HG02885 (cell line): ENCODE measurements at regions not wholly inside any gene's neighbourhood (a gene's known extent, or its start where the extent isn't known, plus 50 kb on each side); places are given as distances from the start of the nearest gene placed in this dataset.

Source experiments
- ATAC-seq: cut with Tn5 transposase; IDR thresholded peaks from one replicate; pipeline ENCODE4 v1.9.1; 2021; ENCODE audit warnings: mild to moderate bottlenecking; ENCODE audit not compliant: unreplicated experiment, poor library complexity

DNA sequence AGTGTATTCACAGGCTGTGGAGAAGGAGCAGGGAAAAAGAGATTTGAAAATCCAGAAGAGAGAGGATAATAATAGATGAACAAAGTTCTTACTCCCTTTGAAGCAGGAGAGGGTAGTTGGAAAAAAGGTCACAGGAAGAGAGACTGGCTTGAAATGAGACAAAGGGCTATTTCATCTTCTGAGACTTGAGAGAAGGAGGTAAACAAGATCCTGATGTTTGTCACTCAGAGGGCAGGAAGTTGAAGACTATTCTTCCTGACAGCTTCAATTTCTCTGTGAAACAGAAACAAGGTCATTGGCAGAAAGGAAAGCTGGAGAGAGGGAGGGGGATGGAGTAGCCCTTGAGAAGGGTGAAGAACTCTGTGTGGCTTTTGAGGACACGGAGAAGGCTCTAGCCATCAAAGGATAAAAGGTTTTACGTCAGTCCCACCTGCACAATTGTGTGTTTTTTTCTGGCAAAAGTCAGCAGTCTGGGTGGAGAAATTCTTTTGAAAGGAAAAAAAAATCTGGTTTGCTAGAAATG, 216.1 kb upstream of the STEAP4 start:
- no peak for ATAC-seq

DNA sequence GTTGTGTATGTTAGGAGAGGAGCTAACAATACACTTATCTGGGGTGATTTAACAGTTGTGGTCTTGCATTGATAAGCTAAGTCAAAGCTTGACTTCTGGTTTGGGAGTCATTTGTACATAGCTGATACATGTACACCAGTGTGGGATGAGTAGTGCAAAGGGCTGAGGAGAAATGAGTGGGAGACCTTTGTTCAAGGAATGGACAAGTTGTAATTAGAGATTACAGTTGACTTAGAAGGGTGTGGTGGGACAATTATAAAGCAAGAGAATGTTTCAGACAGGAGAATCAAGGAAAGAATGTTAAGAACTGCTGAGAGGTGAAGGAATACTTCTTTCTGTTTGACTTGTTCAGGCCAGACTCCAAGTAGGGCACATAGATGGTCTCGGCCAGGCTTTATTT, 209.7 kb upstream of the STEAP4 start:
- ATAC-seq, result no peak

DNA sequence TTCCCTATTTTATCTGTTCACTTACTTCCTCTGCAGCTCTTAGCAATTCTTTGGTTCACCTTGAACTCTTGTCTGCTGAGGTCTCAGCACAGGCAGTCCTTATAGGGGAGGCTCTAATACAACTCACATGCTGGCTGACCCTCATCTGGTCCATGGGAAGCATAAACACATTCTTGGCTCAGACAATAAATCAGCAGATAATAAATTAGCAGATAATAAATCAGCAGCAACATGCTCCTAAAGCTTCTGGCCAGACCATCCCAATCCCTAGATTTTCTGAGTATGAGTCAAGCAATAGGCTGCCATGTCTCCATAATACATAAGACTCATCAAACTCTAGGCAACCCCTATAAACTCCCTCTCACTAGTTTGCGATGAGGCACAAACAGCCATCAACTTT, 208.6 kb upstream of the STEAP4 start:
- ATAC-seq, result no peak

DNA sequence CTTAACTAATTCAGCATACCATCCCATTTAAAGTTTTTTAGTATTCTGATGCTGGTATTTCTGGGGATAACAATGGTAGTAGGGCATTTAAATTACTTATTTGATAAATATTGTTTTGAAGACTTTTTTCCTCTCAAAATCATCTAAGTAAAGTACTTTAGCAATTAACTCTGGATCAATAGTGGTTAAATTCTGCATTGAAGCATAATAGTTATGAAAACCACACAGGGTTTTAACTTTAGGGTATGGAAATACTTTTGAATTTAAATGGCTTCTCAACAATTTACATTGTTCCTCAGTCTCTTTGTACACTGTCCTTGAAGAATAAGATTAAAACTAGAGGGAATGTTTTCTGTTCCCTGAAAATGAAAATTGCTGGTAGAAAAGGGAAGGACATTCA, 202.6 kb upstream of the STEAP4 start:
- ATAC-seq, result no peak

DNA sequence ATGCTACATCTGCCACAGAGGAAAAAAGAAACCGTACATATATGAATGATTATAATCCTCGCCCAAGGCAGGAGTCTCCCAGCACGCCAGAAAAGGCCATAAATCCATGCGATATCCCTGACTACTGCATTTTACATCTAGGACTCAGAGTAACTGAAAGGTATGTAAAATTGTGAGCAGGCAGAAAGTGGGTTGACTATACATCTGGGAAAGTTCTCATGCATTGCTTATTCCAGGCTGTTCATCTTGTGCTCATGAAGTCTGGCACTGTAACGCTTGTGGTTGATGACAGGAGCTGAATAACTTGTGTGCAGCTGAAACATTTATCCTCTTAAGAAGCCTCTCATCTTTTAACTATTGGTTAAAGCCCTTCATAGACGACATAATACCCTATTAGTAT, 193.4 kb upstream of the STEAP4 start:
- ATAC-seq, result no peak

DNA sequence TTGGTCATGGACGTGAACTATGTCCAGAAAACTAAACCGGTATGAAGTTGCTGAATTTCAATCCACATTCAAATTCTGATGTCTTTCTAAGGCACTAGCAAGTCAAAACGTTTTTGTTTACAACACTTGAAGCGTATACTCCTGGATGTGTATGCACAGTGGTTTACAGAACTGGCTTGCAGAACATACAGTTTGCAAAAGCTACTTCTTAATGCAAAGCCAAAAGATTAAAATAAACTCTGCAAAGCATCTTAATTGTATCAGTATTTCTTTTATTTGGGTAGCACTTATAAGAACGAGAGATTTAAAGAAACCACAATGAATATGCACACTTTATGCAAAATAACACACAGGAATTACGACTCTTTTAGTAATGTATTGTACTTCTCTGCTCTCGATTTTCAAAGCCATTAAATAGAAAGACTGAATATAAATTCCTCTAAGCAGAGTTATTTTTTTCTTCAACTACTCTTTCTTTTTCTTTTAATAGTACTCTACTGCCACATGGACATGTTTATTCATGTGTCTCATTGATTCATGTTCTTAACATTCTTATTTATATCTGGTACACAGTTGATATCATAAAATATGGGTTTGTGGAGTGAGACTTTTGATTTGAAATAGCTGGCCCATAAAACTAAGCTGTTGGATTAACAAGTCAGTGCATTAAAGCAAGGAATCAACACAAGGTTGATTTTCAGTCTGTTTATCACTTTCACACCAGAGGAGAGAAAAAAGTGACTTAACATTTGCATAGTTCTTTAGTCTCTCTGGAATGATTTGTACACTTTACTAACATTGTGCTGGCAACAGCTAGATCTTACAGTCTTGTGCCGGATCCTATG, 189.4 kb upstream of the STEAP4 start:
- no peak for ATAC-seq

DNA sequence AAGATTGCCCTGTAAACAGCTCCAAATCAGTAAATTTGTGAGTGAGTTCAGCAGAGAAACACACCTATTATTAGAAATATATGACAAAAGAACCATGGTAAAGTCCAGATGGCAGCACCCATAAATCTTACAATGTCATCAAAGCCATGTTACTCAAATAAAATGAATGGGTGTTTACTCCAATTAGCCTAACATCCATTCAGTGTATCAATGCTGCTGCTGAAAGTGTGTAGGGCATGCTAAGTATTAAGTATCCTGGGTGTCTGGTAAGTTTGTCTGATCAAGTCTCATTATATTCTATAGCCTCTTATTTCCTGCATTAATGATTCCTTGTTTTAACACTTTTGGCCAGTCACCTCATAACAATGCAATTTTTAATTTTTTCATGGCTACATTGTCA, 185.5 kb upstream of the STEAP4 start:
- ATAC-seq, result no peak

DNA sequence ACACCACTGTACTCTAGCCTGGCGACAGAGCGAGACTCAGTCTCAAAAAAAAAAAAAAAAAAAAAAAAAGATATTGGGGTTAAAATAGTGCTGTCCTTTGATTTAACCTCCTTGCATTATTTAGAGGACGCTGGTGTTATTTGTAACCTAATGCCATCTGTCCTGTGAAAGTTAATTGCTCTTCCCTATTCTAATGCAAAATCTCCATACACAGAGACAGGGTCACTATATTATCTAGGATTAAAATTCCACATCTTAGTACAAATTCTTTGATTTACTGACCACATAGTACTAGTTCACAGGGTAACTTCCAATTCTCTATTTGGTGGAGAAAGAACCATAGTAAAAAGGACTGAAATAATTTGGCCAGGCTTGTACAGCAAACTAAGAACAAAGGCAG, 184.2 kb upstream of the STEAP4 start:
- ATAC-seq, result no peak

DNA sequence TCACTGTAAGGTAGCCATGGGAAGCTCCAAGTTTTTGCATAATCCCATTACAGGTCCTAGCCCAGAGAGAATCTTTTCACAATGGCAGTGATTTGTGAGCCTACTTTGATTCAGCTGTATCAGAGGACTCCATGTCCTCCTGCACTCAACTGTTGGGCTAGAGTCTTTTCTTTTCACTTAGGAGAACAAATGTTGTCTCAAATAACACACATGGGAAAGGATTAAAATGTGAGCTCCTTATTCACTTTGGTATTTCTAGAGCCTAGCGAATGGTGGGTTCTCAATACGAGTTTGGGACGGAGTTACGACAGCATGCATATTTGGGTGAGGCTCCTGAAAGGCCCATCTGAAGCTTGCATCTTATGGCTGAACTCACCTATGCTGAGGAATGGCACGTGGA, 183.5 kb upstream of the STEAP4 start:
- no peak for ATAC-seq

DNA sequence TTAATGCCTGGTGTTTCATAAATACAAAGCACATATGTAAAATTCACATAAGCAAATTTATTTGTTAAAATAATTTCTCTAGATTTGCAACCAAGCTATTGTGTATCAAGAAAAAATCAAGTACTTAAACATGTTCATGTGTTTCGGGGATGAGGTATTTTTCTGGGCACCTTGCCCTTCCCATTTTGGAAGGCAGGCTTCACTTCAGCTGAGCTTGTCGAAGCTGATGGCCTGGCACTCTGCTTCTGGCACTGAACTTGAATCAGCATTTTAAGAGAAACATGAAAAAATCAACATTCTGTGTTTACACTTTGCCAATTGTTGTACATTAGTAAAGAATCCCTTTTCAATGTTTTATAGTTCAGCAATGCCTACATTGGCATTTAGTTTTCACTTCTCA, 179.1 kb upstream of the STEAP4 start:
- no peak for ATAC-seq

DNA sequence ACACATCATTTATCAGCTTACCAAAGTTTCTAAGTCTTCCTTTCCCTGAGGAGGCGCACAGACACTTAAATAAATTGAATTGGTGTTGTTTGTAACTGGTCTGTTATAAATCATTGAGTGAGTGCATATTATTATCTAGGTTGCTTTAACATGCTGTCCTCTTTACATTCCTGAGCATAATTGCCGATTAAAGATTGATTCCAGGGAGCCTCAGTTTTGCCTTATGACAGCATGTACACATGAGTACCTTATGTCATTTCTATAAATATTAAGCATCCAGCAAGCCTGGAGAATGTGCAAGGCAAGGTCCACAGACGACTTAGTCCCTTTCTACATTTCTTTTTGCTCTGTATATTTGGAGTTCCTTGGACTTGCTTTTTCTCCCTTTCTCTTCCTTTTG, 177.9 kb upstream of the STEAP4 start:
- ATAC-seq, result no peak

DNA sequence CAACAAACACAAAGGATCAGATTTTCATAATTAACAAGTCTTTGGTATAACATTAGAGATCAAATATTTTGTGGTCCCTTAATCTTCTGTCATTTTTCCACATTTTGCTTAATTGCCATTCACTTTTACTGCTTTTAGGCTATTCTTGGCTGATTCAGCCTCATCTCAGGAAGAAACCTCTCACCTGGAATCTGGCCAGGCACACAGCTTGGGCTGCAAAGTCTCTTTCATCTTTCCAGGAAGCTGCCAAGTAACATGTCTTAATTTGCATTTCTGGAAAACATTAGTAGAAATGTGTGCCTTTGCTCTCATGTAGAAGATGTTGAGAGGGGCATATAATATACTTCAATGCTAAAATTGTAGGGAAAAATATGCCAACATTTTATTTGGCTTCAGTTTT, 174.2 kb upstream of the STEAP4 start:
- ATAC-seq, result no peak

DNA sequence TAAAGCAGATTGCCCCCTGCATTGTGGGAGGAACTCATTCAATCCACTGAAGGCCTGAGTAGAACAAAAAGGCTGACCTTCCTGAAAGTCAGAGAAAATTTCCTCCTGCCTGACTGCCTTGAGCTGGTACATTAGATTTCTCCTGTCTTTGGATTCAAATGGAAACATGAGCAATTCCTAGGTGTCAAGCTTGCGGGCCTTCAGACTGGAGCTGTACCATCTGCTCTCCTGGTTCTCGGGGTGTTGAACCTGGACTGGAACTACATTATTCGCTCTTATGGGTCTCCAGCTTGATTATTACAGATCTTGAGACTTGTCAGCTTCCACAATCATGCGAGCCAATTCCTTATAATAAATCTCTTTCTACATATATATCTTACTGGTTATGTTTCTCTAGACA, 173.6 kb upstream of the STEAP4 start:
- ATAC-seq, result no peak

DNA sequence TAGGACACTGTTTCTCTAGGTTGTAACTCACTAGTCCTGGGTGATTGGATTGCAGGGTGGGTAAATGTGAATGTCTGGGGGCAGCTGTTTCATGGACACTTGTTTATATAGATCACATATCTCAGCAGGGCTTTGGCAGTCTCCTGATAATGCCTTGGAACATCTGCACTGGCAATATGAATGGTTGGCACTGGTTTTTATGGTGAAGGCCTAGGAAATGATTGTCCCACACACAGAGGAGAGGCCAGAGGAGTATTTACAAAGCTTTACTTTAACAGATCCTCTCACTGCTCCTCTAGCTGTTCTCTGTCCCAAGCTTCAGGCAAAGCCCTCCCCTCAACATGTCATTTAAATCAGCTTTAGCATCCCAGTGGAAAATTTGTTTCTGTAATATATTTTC, 171.3 kb upstream of the STEAP4 start:
- ATAC-seq, result no peak

DNA sequence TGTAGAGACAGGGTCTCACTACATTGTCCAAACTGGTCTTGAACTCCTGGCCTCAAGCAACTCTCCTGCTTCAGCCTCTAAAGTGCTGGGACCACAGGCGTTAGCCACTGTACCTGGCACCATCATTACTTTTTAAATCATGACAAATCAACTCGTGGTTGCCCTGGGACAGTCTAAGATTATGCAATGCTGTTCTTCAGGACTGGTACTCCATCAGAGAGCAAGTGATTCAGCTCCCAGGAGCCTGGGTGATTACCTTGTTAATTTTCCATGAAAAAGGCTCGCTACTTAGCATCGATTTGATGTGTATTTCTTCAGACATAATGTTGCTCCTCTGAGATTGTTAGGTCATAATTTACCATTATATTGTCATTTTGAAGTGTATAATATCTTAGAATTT, 158.9 kb upstream of the STEAP4 start:
- ATAC-seq, result no peak

DNA sequence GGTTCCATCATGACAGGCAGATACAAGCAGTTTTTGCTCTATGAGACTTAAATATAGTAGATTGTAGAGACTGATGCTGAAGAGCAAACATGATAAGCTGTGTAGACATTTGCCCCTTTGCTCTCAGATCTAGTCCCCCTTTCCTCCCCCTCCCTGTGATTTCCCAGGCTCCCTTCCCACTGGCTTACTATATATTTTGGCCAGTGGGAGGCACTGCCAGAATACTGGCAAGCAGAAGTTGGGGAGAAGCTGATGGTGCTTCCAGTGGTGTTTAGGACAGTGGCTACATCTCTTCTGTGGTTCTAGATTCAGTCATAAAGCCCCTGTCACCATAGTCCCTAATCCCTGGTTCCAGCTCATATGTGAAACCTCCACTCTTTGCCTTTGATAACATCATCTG, 156.1 kb upstream of the STEAP4 start:
- ATAC-seq, result no peak

DNA sequence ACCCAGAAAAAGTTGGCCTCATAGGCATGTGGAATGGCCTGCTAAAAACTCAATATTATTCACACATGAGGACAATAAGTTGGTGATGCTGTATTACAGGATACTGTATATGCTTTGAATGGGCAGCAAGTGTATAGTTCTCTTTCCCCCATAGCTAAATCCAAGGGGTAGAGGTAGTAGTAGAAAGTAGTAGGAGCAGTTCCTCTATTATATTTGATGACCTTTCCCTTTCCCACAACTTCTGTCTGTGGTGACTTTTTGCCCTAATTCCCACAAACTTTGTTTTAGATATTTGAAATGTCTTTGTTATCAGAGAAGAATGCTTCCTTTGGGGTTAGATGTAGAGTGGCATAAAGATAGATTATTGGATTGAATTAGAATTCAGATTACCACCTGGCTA, 154.0 kb upstream of the STEAP4 start:
- ATAC-seq, result no peak

DNA sequence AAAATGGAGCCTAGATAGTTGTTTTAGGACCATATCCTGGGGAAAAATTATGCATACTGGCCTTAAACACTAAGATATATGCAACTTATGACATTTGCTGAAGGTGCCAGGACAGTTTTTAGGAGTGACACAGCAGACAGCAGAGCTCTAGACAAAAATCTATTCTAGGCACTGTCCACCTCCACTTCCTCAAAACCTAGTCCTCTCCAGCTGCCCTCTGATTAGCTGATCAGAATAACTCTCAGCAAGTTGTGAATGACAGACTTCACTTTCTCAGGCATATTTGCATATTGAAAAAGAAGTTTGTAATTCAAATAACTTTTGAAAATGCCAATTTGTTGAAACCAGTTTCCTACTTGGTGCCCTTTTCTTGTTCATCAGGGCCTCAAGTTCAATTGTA, 152.3 kb upstream of the STEAP4 start:
- ATAC-seq, result peak; percentile 53

DNA sequence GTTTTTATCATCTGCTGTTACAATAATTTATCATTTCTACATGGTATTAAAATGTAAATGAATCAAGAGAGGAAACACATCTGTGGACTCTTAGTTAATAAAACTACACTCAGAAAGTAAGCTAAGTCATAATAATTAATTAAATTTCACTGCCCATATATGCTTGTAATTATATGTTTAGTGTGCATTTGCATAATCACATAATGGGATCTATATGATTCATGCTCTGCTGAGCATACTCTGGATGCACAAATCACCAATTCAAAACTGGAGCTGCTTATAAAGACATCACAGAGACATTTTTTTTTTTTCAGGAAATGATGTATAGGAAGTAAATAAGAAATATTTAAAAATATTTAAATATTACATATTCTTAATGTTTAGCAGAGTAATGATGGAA, 151.6 kb upstream of the STEAP4 start:
- ATAC-seq, result no peak

DNA sequence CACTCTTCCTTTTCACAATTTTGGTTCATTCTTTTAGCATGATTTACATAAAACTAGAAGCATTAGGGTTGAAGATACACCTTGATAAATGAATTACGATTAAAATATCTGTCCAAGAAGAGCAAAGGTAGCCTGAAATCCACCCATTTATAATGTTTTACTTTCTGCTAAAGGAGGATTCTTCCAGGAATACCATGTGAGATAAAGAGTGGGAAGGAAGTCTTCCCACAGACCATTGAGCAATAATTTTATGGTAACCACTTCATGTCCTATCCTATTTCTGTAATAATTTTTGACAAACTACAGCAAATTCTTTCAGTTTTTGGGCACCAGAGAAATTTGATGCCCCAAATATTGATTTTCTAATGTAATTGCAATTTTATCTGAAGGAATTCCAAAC, 150.6 kb upstream of the STEAP4 start:
- ATAC-seq, result no peak

DNA sequence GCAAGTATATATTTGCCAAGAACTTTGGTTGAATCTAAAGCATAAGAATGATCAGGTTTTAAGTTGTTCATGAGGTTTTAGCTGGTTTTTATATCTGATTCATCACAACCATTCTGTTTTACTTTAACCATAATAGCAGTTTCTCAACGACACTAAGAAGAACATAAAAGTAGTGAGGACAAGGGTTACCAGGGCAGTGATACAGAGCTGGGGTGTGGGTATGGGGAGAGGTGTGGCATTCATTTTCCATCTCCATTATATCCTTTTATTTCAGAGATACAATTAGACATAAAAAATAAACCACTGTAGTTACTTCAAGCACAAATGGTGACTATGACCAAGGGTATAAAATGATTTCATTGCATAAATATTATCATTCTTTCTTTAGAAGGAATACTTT, 149.8 kb upstream of the STEAP4 start:
- no peak for ATAC-seq

DNA sequence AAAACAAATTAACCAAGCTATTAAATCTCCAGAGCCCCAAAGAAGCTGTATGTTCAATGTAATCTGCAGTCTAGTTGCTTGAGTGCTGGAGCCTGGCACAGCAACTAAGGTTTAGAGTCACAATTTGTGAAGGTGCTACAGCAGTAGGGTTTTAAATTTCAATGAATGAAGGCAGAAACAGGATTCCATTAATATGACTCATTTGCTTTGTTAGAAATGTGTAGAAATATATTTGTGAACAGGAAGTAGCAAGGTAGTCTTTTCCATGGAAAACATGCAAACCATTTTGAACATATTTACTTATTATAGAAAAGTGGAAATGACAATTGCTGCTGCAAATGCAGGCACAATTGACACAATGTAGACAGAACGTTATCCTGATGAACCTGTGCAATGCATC, 149.0 kb upstream of the STEAP4 start:
- no peak for ATAC-seq
